PFSK-1 (cell line): ENCODE measurements at regions not wholly inside any gene's neighbourhood (a gene's known extent, or its start where the extent isn't known, plus 50 kb on each side); places are given as distances from the start of the nearest gene placed in this dataset.

ENCODE experiments used
- FOXP2 ChIP-seq: optimal IDR thresholded peaks from 2 replicates; pipeline ENCODE3; 2011; ENCODE audit warnings: borderline replicate concordance, control low read depth, inconsistent platforms; ENCODE audit not compliant: insufficient read depth; ENCODE audit errors: extremely low read length, extremely low read depth
- POLR2AphosphoS5 ChIP-seq: IDR thresholded peaks from 2 replicates; pipeline ENCODE4 v1.6.1; 2012; ENCODE audit warnings: low read depth, mild to moderate bottlenecking, control low read depth, low read length, moderate library complexity
- REST ChIP-seq, 2 experiments: IDR thresholded peaks; 2 replicates each; pipeline versions ENCODE4 v1.6.1 to v1.8.0; 2011 to 2012; ENCODE audit warnings: low read depth in 2 of 2, low read length in 2 of 2, control low read depth in 1 of 2, inconsistent platforms in 1 of 2, mild to moderate bottlenecking in 1 of 2, moderate library complexity in 1 of 2; ENCODE audit not compliant: insufficient read depth in 1 of 2
- SIN3A ChIP-seq: IDR thresholded peaks from 2 replicates; pipeline ENCODE4 v1.6.1; 2012; ENCODE audit warnings: mild to moderate bottlenecking, low read length, moderate library complexity, borderline replicate concordance; ENCODE audit not compliant: insufficient read depth
- TAF1 ChIP-seq: IDR thresholded peaks from 2 replicates; pipeline ENCODE4 v1.6.1; 2012; ENCODE audit warnings: low read length, control low read depth, borderline replicate concordance; ENCODE audit not compliant: insufficient read depth

- TF ChIP-seq TAF1 (no peak), REST (IDR thresholded peaks at IDR 0.05; ENCODE audit: insufficient read depth in 1 of 2, low read depth in 2 of 2, low read length in 2 of 2) (no peak), POLR2AphosphoS5 (no peak), SIN3A (no peak), FOXP2 (no peak)
Observed at GRCh38 chr17:71099003-71099714, 929.8 kb downstream of the KCNJ2 start.
